ENCODE measurements at regions not wholly inside any gene's neighbourhood (a gene's known extent, or its start where the extent isn't known, plus 50 kb on each side); places are given as distances from the start of the nearest gene placed in this dataset.

GRCh38 chr2:120576509-120577474 lies 158.9 kb upstream of the GLI2 start:
- no peaks in the 10 kb centered on the region for H3K4me1 ChIP-seq (ENCODE audit: low read length)
- H3K4me2 ChIP-seq (ENCODE audit: low read depth, low read length): no peak overlapping the region
- TF ChIP-seq EZH2phosphoT487 (IDR thresholded peaks at IDR 0.05; ENCODE audit: low read length) (no peak), EZH2 (optimal IDR thresholded peaks at IDR 0.05; ENCODE audit: low read depth, low read length) (no peak)
- TF ChIP-seq, protein P1, sequence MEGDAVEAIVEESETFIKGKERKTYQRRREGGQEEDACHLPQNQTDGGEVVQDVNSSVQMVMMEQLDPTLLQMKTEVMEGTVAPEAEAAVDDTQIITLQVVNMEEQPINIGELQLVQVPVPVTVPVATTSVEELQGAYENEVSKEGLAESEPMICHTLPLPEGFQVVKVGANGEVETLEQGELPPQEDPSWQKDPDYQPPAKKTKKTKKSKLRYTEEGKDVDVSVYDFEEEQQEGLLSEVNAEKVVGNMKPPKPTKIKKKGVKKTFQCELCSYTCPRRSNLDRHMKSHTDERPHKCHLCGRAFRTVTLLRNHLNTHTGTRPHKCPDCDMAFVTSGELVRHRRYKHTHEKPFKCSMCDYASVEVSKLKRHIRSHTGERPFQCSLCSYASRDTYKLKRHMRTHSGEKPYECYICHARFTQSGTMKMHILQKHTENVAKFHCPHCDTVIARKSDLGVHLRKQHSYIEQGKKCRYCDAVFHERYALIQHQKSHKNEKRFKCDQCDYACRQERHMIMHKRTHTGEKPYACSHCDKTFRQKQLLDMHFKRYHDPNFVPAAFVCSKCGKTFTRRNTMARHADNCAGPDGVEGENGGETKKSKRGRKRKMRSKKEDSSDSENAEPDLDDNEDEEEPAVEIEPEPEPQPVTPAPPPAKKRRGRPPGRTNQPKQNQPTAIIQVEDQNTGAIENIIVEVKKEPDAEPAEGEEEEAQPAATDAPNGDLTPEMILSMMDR (IDR thresholded peaks at IDR 0.05; ENCODE audit: low read length): no peak
- H2AFZ ChIP-seq (ENCODE audit: low read length): no peak overlapping the region
- no peaks in the 10 kb centered on the region for H3K9me2 ChIP-seq (replicated peaks; ENCODE audit: insufficient read depth, low read length)
- no peaks in the 10 kb centered on the region for H3K36me3 ChIP-seq (replicated peaks; ENCODE audit: insufficient read depth, low read length)
- no peak for DNase-seq
- no peak overlapping the region for H3K27ac ChIP-seq (ENCODE audit: low read length)
- H3F3A ChIP-seq (ENCODE audit: insufficient read depth, low read length): no peaks in the 10 kb centered on the region
- H4K20me1 ChIP-seq (ENCODE audit: insufficient read depth, low read length): no peaks in the 10 kb centered on the region
- no peaks in the 10 kb centered on the region for H3K9me3 ChIP-seq (replicated peaks; ENCODE audit: insufficient read depth, low read length)
- H3K4me3 ChIP-seq (ENCODE audit: low read length): no peak overlapping the region
- no peak overlapping the region for H3K9ac ChIP-seq (ENCODE audit: low read length)
- H3K79me2 ChIP-seq (ENCODE audit: low read length): no peaks in the 10 kb centered on the region
- peaks cover 4% of the 10 kb centered on the region; the same call in 1 of the 2 replicates for H3K27me3 ChIP-seq (replicated peaks; ENCODE audit: insufficient read depth, low read length)

GRCh38 chr2:120577721-120578295 lies 157.9 kb upstream of the GLI2 start:
- Histone ChIP-seq H3K9me3 (replicated peaks; ENCODE audit: insufficient read depth, low read length) (no peaks in the 10 kb centered on the region), H3K36me3 (replicated peaks; ENCODE audit: insufficient read depth, low read length) (no peaks in the 10 kb centered on the region), H3K9me2 (replicated peaks; ENCODE audit: insufficient read depth, low read length) (no peaks in the 10 kb centered on the region), H3K27ac (ENCODE audit: low read length) (no peak overlapping the region), H3K79me2 (ENCODE audit: low read length) (no peaks in the 10 kb centered on the region), H3F3A (ENCODE audit: insufficient read depth, low read length) (no peaks in the 10 kb centered on the region), H3K4me1 (ENCODE audit: low read length) (no peaks in the 10 kb centered on the region), H3K4me2 (ENCODE audit: low read depth, low read length) (no peak overlapping the region), H3K27me3 (replicated peaks; ENCODE audit: insufficient read depth, low read length) (peaks cover 4% of the 10 kb centered on the region; the same call in 1 of the 2 replicates), H3K4me3 (ENCODE audit: low read length) (no peak overlapping the region), H3K9ac (ENCODE audit: low read length) (no peak overlapping the region), H4K20me1 (ENCODE audit: insufficient read depth, low read length) (no peaks in the 10 kb centered on the region), H2AFZ (ENCODE audit: low read length) (no peak overlapping the region)
- TF ChIP-seq, protein P1 (IDR thresholded peaks at IDR 0.05; ENCODE audit: low read length): no peak
- TF ChIP-seq EZH2 (optimal IDR thresholded peaks at IDR 0.05; ENCODE audit: low read depth, low read length): no peak
- TF ChIP-seq EZH2phosphoT487 (IDR thresholded peaks at IDR 0.05; ENCODE audit: low read length): no peak
- no peak for DNase-seq

DNA sequence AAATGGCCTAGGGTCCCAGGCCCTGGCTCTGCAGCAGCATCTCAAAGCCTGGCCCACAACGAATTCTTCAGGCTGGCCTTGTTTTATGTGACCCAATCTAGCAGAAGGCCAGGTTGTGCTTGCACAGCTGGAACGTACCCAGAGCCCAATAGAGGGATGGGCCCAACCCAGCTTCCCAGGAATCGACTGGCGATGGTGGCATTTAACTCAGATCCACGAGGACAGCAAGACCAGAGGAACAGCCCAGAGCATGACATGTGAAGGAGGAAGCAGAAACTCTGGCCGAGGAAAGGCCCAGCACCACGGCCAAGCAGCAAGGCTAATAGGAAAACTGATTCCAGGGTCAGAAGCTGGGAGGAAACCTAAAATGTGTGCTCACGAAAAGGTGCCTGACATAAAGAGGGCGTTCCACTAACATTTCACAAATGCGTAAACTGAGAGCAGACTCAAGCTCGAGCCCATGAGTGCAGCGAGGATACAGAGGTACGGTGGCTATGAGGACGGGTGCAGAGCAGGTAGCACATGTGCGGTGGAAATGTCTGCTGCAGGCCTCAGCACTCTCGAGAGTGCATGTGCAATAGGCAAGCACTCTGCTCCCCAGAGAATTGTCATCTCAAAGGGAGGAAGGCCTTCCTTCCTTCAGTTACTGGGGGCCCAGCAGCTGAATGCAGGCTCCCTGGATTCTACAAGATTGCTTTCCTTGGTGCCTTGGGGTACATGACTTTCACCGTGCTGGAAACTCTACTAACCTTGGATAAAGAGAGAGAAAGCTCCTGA lies 156.9 kb upstream of the GLI2 start:
- H3K4me2 ChIP-seq (ENCODE audit: low read depth, low read length): no peak overlapping the region
- H3K4me3 ChIP-seq (ENCODE audit: low read length): no peak overlapping the region
- H3K9me3 ChIP-seq (replicated peaks; ENCODE audit: insufficient read depth, low read length): no peaks in the 10 kb centered on the region
- no peaks in the 10 kb centered on the region for H3K36me3 ChIP-seq (replicated peaks; ENCODE audit: insufficient read depth, low read length)
- no peak for DNase-seq
- H3K4me1 ChIP-seq (ENCODE audit: low read length): no peaks in the 10 kb centered on the region
- H3K27me3 ChIP-seq (replicated peaks; ENCODE audit: insufficient read depth, low read length): peaks cover 4% of the 10 kb centered on the region; the same call in 1 of the 2 replicates
- no peaks in the 10 kb centered on the region for H3K9me2 ChIP-seq (replicated peaks; ENCODE audit: insufficient read depth, low read length)
- TF ChIP-seq EZH2phosphoT487 (IDR thresholded peaks at IDR 0.05; ENCODE audit: low read length) (no peak), EZH2 (optimal IDR thresholded peaks at IDR 0.05; ENCODE audit: low read depth, low read length) (no peak)
- TF ChIP-seq, protein P1 (IDR thresholded peaks at IDR 0.05; ENCODE audit: low read length): no peak
- no peaks in the 10 kb centered on the region for H4K20me1 ChIP-seq (ENCODE audit: insufficient read depth, low read length)
- no peak overlapping the region for H2AFZ ChIP-seq (ENCODE audit: low read length)
- no peak overlapping the region for H3K27ac ChIP-seq (ENCODE audit: low read length)
- H3K9ac ChIP-seq (ENCODE audit: low read length): no peak overlapping the region
- H3K79me2 ChIP-seq (ENCODE audit: low read length): no peaks in the 10 kb centered on the region
- no peaks in the 10 kb centered on the region for H3F3A ChIP-seq (ENCODE audit: insufficient read depth, low read length)

Data from MM.1S (cell line).